ENCODE measurements at regions not wholly inside any gene's neighbourhood (a gene's known extent, or its start where the extent isn't known, plus 50 kb on each side); places are given as distances from the start of the nearest gene placed in this dataset.

DNA sequence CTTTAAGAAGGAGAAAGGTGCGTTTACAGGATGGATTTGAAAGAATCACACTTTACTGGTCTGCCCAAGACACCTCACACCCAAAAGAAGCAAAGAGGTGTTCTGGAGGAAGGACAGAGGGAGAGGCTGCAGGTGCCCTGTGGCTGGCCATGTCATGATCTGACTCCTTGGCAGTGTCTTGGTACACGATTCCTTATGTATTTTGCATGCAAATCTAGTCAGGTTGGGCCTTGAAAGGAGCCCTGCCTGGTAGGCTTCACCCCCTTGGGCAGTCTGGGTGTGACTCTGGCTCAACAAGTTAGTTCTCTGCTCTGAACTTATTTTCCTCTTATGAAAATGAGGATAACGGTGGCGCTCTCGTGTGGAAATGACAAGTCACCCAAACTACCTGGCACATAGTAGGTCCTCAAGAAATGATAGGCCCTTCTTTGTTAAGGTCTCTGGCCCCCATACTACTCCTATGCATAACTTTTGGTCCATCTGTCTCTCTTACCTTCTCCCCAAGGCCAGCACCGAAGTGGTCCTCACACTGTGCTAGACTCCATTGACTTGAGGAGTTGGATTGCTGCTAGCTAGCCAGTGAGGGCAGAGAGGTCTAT is 212.5 kb downstream of the SEMA6A start:
- no peak overlapping the region for H3K27ac ChIP-seq
- TF ChIP-seq CTCF (conservative IDR thresholded peaks at IDR 0.05), result no peak

DNA sequence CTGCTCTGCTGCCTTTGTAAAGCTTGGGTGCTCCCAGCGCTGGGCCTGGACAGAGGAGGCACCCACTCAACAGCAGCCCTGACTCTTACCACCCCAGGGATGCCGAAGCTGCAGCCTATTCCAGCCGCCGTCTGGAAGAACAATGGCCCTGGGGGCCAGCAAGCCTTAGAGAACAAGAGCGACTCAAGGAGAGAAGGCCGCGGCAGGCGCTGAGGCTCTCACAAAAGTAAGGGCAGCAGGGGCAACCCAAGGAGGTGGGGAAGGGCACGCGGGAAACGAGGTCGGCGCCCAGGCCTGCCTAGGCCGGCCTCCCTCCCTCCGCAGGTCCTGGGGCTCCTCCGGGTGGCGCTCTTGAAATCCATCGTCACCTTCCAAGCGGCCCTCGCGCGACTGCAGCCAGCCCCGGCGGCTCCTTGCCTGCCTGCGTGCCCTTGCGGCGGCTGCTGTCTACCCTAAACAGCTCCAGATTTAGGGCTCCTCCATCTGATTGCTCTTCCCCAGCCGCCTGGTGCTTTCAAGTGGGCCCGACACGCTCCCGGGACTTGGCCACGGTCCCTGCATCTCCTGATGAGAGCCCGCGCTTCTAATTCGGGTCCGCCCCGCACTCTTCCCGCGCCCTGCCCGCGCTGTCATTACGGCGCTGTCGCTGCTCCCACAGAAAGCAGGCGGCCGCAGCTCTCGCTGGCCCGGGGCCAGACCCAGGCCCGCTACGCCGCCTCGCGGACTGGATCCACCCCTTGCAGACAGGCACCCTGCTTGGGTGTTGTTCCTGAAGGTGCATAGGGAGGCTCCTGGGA is 213.3 kb downstream of the SEMA6A start:
- TF ChIP-seq CTCF (conservative IDR thresholded peaks at IDR 0.05), result no peak

DNA sequence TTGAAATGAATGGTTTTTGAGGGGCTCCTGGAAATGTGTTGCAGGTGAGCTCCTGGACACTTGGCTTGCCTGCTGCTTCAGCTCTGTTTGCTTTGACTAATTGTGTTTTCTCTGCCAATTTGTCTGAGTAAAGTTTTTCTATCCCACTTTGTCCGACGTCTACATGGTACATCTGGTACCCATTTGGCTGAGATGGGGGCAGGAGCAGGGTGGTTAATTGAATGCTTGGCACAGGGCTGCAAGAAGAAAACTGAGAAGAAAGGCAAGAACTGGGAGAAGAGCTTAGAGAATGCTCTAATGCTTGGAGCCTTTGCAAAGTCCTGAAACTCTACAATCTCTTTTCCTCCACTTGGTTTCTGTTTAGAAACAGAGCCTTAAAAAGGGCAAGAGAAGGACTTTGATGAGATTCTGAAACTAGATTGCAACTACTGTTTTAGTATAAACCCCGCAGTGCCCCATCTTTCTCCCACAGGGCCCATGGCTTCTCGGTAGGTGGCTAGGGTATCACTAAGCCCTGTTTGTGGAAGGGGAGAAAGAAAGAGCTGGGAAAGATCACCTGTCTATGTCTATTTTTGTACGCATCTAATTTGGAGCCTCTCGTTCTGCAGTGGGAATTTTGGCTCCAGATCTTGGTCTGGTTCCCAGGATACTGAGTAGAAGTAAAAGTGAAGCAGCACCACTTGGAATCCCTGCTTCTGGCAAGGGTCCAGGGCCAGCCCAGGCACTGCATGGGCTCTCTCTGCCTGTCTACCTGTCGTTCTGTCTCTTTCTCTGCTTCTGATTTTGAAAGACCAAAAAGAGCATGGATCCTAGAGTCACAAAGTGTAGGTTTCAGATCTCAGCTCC is 214.4 kb downstream of the SEMA6A start:
- no peak overlapping the region for H3K27ac ChIP-seq
- no peak for TF ChIP-seq CTCF (conservative IDR thresholded peaks at IDR 0.05)

More for the DNA sequence above, 213.3 kb downstream of the SEMA6A start:
- H3K27ac ChIP-seq, result no peak overlapping the region

DNA sequence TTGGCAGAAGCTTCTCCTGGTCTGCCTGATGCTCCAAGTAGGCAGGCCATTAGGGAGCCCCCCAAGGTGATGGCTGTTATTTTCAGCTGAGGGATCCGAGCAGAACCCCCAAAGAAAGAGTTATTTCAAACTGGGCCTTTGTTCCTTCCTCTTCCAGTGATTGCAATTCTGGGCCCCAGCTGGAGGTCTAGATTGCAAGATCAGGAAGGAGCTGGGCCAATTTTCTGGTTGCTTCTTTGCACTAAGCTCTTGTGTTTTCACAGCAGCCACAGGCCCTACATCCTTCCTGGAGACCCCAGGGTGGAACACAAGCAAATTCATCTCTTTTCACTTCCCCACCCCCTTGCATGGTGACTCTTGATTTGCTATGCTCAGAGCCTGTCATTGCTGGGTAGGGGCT is 215.0 kb downstream of the SEMA6A start:
- TF ChIP-seq CTCF (conservative IDR thresholded peaks at IDR 0.05), result no peak
- no peak overlapping the region for H3K27ac ChIP-seq

DNA sequence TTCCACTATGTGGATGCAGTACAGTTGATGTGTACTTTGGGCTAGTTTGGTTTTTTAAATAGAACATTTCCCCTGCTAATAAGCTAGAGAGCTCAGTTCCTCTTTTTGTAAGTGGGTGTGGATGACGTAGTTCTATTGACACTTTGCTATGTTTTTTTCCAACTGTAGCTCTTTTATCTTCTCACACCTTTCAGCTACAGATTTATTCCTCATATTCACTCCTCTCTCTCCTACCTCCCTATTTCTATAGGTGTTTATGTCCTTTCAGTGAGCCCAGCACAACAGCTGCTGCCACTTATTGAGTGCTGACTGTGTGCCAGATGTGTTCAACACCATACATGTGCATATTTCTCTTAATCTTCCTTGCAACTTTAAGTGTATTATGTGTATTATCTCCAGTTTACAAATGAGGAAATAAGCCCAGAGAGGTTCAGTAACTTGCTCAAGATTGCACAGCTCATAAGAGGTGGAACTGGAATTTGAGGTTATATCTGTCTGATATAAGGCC is 215.7 kb downstream of the SEMA6A start:
- H3K27ac ChIP-seq, result no peak overlapping the region
- no peak for TF ChIP-seq CTCF (conservative IDR thresholded peaks at IDR 0.05)

GRCh38 chr5:116358015-116358523 is 216.6 kb downstream of the SEMA6A start:
- no peak for TF ChIP-seq CTCF (conservative IDR thresholded peaks at IDR 0.05)

More at GRCh38 chr5:116358015-116358523, 216.6 kb downstream of the SEMA6A start:
- no peak overlapping the region for H3K27ac ChIP-seq
